GM21515 (cell line): ENCODE measurements at regions not wholly inside any gene's neighbourhood (a gene's known extent, or its start where the extent isn't known, plus 50 kb on each side); places are given as distances from the start of the nearest gene placed in this dataset.
"Not testable (repeated sequence)": the region's sequence is repeated elsewhere in the genome, so short reads cannot be mapped to it uniquely, and the experiment has no call there.

Experiments
- ATAC-seq: cut with Tn5 transposase; IDR thresholded peaks from one replicate; pipeline ENCODE4 v1.9.1; 2021; ENCODE audit not compliant: unreplicated experiment

- ATAC-seq = no peak
Observed at GRCh38 chr5:82445726-82446335, 167.7 kb upstream of the RPS23 start.

DNA sequence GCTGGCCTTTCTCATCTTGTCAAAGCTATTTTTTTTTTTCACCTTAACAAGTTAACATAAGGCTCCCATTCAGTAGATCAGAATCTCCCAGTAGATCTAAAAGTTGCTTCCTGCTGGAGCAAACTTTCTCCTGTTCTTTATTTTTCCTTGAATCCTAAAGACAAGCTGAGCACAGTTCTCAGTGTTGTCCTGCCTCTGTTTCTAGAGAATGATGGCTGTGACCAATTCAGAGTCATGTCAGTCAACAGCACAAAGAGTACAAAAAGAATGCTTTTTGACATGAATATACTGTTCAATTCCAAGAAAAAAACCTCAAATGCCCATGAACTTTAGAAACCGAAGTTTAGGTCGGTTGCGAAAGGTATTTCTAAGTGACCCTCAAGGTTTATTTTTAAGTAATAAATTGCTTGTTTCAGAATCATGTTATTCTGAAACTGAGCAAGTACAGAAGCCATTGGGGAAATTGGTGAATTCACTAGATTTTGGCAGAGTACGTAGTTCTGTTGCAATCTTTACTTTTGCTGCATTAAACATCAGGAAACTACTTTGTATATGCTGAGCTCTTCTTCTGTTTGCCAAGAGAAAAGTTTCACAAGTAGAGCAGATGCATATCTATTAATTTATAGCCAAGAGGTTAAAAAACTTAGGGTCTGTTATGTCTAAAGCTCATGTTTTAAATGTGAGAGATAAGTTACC lies 161.7 kb upstream of the RPS23 start:
- no peak for ATAC-seq

GRCh38 chr5:82437565-82437964 lies 159.4 kb upstream of the RPS23 start:
- ATAC-seq = not testable (repeated sequence)

- ATAC-seq = no peak
Observed at GRCh38 chr5:82436291-82436690, 158.1 kb upstream of the RPS23 start.

- ATAC-seq = not testable (repeated sequence)
Observed at GRCh38 chr5:82434696-82435660, 156.8 kb upstream of the RPS23 start.

GRCh38 chr5:82426464-82427154 lies 148.5 kb upstream of the RPS23 start:
- no peak for ATAC-seq

DNA sequence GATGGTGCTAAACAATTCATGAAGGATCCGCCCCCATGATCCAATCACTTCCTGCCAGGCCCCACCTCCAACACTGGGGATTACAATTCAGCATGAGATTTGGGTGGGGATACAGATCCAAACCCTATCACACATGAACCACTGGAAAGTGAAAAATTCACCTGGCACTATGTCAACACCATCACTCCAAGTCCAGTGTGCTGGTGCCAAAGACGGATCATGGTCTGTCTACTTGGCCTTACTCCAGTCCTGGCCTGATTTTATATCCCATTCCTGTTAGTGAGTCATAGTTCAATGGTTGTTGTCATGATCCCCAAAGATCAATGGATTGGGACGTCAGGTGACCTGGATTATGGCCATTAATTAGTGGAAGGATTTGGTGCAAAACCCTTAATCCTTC lies 147.4 kb upstream of the RPS23 start:
- ATAC-seq = no peak

- ATAC-seq = no peak
Observed at GRCh38 chr5:82424211-82424610, 146.1 kb upstream of the RPS23 start.

GRCh38 chr5:82422751-82423181 lies 144.6 kb upstream of the RPS23 start:
- ATAC-seq = no peak

DNA sequence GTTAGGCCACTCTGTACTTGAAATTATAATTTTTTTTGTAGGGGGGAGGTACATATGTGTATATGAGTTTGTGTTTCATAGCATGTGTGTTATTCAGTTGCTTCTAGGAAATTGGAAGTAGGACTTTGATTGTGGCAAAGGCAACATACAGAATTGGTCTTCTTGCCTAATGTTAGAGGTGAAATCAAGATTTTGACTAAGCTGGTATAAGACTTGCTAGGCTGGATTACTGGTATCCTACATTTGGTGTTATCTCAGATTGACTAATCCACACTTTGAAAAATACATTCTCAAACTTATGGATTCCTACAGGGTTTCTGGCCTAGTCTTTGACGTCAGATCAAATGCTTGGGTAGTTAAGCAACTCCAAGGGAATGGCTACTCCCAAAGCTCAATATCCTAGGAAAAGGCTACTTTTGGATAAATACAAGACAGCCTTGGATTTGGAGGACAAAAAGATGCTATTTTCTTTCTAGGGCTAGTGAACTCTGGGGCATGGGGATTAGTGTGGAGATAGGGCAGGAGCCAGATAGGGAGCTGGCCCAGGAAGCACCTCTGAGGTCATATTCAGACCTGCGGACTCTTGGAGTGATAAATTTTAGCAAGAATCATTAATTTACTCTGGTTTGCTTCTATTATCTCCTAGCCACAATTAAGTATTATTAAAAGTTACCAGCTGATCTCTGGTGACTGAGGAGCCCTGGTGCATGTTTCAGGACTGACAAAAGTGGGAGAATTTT lies 144.0 kb upstream of the RPS23 start:
- ATAC-seq = no peak

DNA sequence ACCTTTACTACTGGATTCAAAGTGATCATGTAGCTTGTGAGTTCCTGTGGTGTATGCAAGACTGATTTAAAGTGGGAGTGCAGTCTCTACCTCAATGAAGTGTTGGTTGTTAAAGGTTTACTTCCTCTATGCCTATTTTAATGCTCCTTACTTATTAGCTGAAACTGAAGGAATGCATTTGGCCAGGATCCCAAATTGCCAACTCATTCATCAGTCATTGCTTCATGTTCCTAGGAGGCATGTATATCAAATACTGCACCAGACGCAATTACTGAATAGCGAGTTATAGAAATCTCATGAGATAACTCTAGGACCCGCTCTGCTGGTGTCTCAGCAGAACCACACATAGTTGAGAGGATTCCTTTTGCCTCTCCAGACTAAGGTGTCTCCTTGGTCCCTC lies 143.0 kb upstream of the RPS23 start:
- ATAC-seq = no peak

GRCh38 chr5:82420524-82420923 lies 142.4 kb upstream of the RPS23 start:
- not testable (repeated sequence) for ATAC-seq

GRCh38 chr5:82419559-82420332 lies 141.6 kb upstream of the RPS23 start:
- no peak for ATAC-seq

- no peak for ATAC-seq
Observed at GRCh38 chr5:82418608-82418950, 140.4 kb upstream of the RPS23 start.

DNA sequence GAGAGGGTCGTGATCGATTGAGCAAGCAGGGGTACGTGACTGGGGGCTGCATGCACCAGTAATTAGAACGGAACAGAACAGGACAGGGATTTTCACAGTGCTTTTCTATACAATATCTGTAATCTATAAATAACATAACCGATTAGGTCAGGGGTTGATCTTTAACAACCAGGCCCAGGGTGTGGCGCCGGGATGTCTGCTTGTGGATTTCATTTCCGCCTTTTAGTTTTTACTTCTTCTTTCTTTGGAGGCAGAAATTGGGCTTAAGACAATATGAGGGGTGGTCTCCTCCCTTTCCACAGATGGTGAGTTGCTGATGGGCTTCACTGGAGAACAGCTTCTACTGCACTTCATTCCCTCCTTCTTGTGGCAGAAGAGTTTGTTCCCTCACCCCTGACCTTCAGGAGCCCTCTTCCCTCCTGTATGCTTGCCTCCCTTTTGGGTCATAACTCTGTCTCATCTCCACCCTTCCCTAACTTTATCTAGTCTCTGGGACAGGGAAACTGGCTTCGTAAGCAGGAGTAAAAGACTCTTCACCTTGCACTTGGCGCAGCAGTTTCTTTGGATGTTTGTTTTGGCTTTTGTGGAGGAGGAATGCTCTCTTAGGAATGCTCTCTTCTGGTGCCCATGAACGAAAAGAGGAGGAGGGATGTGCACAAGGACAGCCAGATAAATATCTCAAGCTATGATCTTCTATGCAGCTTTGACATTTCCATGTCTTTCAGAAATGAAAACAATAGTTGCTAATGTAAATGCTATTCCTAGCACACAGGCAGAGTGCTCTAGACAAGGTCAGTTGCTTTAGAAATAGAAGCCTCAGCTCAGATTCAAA lies 139.8 kb upstream of the RPS23 start:
- no peak for ATAC-seq

GRCh38 chr5:82416512-82416911 lies 138.4 kb upstream of the RPS23 start:
- no peak for ATAC-seq

DNA sequence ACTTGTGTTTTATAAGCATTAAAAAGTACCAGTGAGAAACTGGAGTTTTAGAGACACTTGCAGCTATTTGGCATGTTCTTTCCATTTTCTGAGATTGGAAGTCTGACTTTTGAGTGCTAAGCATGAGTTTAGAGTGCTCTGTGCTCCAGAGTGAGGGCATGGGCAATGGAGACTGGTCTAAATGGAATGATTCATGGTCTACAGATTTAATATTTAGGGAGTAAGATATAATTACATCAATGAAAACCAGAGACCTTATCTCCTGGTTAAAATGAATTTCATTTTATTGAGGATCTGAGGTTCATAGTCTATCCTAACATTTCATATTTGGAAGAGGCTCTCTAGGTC lies 135.9 kb upstream of the RPS23 start:
- ATAC-seq = no peak

- no peak for ATAC-seq
Observed at GRCh38 chr5:82413302-82414040, 135.3 kb upstream of the RPS23 start.
